LNCaP clone FGC (cell line): ENCODE measurements at regions not wholly inside any gene's neighbourhood (a gene's known extent, or its start where the extent isn't known, plus 50 kb on each side); places are given as distances from the start of the nearest gene placed in this dataset.

ENCODE experiments used
- DNase-seq: peaks from one replicate; pipeline ENCODE4 v3.0.0-alpha.2; 2011; ENCODE audit warnings: low read depth
- H3K4me3 ChIP-seq: 2 replicates; pipeline ENCODE4 v1.5.1; 2011; ENCODE audit warnings: mild to moderate bottlenecking, low read depth, low read length, control low read depth
- TF ChIP-seq, protein P1 (sequence below): IDR thresholded peaks from 2 replicates; pipeline ENCODE4 v1.5.1; 2012; ENCODE audit warnings: mild to moderate bottlenecking; ENCODE audit not compliant: control insufficient read depth, insufficient read depth; ENCODE audit errors: extremely low read depth

DNA sequence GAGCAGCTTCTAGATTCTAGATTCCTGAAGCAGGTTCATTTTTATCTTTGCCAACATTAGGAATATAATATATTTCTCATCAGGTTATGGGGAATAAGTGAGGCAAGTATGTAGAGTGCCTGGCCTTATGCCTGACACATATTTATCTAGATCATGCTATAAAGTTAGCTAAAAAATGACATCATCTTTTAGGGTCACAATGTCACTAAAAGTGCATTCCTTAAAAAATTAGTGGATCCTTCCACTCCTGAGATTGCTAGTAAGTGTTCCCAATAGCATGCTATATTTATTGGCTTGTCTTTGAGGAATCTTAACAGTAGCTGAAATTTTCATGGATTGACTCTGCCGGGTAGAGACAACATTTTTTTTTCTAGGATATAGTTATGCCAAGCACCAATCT is 305.9 kb upstream of the TMCO5A start:
- no peak overlapping the region for H3K4me3 ChIP-seq
- TF ChIP-seq, protein P1, sequence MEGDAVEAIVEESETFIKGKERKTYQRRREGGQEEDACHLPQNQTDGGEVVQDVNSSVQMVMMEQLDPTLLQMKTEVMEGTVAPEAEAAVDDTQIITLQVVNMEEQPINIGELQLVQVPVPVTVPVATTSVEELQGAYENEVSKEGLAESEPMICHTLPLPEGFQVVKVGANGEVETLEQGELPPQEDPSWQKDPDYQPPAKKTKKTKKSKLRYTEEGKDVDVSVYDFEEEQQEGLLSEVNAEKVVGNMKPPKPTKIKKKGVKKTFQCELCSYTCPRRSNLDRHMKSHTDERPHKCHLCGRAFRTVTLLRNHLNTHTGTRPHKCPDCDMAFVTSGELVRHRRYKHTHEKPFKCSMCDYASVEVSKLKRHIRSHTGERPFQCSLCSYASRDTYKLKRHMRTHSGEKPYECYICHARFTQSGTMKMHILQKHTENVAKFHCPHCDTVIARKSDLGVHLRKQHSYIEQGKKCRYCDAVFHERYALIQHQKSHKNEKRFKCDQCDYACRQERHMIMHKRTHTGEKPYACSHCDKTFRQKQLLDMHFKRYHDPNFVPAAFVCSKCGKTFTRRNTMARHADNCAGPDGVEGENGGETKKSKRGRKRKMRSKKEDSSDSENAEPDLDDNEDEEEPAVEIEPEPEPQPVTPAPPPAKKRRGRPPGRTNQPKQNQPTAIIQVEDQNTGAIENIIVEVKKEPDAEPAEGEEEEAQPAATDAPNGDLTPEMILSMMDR: no peak

GRCh38 chr15:37636736-37637135 is 297.7 kb upstream of the TMCO5A start:
- no peak for DNase-seq
- no peak overlapping the region for H3K4me3 ChIP-seq
- TF ChIP-seq, protein P1: no peak

More for the DNA sequence above, 305.9 kb upstream of the TMCO5A start:
- no peak for DNase-seq

- DNase-seq: no peak
- TF ChIP-seq, protein P1: no peak
- no peak overlapping the region for H3K4me3 ChIP-seq
Measured at GRCh38 chr15:37638116-37638515, 296.3 kb upstream of the TMCO5A start.

- no peak overlapping the region for H3K4me3 ChIP-seq
- TF ChIP-seq, protein P1: no peak
- no peak for DNase-seq
Measured at GRCh38 chr15:37638691-37639090, 295.7 kb upstream of the TMCO5A start.

GRCh38 chr15:37652646-37653417 is 281.6 kb upstream of the TMCO5A start:
- TF ChIP-seq, protein P1: no peak
- no peak for DNase-seq
- no peak overlapping the region for H3K4me3 ChIP-seq

DNA sequence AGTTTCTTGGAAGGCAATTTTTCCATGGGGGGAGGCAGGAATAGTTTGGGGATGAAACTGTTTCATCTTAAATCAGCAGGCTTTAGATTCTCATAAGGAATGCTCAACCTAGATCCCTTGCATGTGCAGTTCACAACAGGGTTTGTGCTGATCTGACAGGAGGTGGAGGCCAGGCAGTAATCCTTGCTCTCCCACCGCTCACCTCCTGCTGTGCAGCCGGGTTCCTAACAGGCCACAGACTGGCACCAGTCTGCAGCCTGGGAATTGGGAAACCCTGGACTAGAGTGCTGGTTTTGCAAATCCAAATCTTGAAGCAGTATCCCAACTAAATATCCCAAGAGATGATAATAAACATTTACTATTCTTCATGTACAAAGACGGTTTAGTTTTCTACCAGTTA is 256.3 kb upstream of the TMCO5A start:
- DNase-seq: no peak
- no peak overlapping the region for H3K4me3 ChIP-seq
- TF ChIP-seq, protein P1: no peak

DNA sequence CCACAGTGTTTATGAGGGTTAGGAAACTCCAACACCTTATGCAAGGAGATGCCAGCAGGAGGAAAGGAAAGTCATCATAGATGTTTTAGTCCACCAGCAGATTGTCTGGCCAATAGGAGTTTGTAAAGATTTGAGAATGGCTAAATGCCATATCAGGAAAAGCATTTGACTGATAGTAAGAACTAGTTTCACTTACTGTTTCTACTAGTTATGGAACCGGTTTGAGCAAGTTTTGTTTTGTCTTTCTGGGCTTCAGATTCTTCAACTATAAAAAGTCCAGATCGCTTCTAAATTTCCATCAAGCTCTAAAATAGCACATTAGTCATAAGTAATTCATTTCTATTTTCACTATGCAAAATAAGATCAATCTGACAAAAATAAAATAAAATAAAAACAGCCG is 254.8 kb upstream of the TMCO5A start:
- no peak for DNase-seq
- TF ChIP-seq, protein P1: no peak

More for the DNA sequence above, 254.8 kb upstream of the TMCO5A start:
- no peak overlapping the region for H3K4me3 ChIP-seq
